ENCODE measurements at regions not wholly inside any gene's neighbourhood (a gene's known extent, or its start where the extent isn't known, plus 50 kb on each side); places are given as distances from the start of the nearest gene placed in this dataset.

DNA sequence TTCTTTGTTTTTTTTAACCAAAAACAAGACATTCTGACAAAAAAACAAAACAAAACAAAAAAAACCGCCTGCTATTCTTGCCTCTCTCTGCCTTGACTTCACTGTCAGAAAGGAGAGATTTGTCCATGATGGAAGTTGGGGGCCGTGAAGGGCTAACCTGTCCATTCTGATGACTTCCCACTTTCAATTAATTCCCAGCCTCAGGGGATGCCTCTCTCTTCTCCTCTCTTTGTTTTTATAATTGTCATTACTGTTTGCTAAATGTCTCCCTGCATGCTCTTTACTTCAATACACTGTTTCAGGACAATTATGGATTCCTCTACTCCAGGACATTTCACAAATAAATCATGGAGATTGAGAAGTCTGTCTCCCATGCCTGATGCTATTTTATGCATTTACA, 130.5 kb upstream of the CNR1 start:
- DNase-seq (ENCODE audit: low read depth in 1 of 2, low spot score in 1 of 2), result no peak
- TF ChIP-seq, protein P1, sequence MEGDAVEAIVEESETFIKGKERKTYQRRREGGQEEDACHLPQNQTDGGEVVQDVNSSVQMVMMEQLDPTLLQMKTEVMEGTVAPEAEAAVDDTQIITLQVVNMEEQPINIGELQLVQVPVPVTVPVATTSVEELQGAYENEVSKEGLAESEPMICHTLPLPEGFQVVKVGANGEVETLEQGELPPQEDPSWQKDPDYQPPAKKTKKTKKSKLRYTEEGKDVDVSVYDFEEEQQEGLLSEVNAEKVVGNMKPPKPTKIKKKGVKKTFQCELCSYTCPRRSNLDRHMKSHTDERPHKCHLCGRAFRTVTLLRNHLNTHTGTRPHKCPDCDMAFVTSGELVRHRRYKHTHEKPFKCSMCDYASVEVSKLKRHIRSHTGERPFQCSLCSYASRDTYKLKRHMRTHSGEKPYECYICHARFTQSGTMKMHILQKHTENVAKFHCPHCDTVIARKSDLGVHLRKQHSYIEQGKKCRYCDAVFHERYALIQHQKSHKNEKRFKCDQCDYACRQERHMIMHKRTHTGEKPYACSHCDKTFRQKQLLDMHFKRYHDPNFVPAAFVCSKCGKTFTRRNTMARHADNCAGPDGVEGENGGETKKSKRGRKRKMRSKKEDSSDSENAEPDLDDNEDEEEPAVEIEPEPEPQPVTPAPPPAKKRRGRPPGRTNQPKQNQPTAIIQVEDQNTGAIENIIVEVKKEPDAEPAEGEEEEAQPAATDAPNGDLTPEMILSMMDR (IDR thresholded peaks at IDR 0.05; ENCODE audit: insufficient read depth, low read length), result no peak
- TF ChIP-seq GABPA (IDR thresholded peaks at IDR 0.05; ENCODE audit: low read depth) (no peak), POLR2AphosphoS5 (IDR thresholded peaks at IDR 0.05; ENCODE audit: low read depth) (no peak), SPI1 (IDR thresholded peaks at IDR 0.05; ENCODE audit: borderline replicate concordance, low read depth) (no peak)
- TF ChIP-seq, protein P2, sequence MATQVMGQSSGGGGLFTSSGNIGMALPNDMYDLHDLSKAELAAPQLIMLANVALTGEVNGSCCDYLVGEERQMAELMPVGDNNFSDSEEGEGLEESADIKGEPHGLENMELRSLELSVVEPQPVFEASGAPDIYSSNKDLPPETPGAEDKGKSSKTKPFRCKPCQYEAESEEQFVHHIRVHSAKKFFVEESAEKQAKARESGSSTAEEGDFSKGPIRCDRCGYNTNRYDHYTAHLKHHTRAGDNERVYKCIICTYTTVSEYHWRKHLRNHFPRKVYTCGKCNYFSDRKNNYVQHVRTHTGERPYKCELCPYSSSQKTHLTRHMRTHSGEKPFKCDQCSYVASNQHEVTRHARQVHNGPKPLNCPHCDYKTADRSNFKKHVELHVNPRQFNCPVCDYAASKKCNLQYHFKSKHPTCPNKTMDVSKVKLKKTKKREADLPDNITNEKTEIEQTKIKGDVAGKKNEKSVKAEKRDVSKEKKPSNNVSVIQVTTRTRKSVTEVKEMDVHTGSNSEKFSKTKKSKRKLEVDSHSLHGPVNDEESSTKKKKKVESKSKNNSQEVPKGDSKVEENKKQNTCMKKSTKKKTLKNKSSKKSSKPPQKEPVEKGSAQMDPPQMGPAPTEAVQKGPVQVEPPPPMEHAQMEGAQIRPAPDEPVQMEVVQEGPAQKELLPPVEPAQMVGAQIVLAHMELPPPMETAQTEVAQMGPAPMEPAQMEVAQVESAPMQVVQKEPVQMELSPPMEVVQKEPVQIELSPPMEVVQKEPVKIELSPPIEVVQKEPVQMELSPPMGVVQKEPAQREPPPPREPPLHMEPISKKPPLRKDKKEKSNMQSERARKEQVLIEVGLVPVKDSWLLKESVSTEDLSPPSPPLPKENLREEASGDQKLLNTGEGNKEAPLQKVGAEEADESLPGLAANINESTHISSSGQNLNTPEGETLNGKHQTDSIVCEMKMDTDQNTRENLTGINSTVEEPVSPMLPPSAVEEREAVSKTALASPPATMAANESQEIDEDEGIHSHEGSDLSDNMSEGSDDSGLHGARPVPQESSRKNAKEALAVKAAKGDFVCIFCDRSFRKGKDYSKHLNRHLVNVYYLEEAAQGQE (IDR thresholded peaks at IDR 0.05; ENCODE audit: insufficient replicate concordance, low read depth), result no peak
- no peak overlapping the region for H3K27ac ChIP-seq (replicated peaks)
- H3K4me3 ChIP-seq (replicated peaks; ENCODE audit: insufficient read depth, low read length), result no peak overlapping the region
- no peaks in the 10 kb centered on the region for H3K27me3 ChIP-seq (ENCODE audit: insufficient read depth, poor library complexity, severe bottlenecking)

DNA sequence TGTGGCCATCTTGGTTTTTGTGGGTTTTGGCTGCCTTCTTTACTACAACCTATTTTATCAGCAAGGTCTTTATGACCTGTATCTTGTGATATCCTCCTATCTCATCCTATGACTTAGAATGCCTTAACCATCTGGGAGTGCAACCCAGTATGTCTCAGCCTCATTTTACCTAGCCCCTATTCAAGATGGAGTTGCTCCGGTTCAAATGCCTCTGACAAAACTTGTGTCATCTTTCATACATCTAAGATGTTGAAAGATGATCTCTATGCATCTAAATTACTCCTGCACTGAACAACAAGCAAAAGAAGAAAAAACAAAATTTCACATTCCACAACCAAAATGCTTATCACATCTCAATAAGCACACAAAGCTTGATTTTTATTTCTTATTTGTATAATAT, 129.5 kb upstream of the CNR1 start:
- no peaks in the 10 kb centered on the region for H3K27me3 ChIP-seq (ENCODE audit: insufficient read depth, poor library complexity, severe bottlenecking)
- H3K27ac ChIP-seq (replicated peaks), result no peak overlapping the region
- no peak for DNase-seq (ENCODE audit: low read depth in 1 of 2, low spot score in 1 of 2)
- no peak overlapping the region for H3K4me3 ChIP-seq (replicated peaks; ENCODE audit: insufficient read depth, low read length)
- TF ChIP-seq, protein P1 (IDR thresholded peaks at IDR 0.05; ENCODE audit: insufficient read depth, low read length), result no peak
- TF ChIP-seq SPI1 (IDR thresholded peaks at IDR 0.05; ENCODE audit: borderline replicate concordance, low read depth) (no peak), POLR2AphosphoS5 (IDR thresholded peaks at IDR 0.05; ENCODE audit: low read depth) (no peak), GABPA (IDR thresholded peaks at IDR 0.05; ENCODE audit: low read depth) (no peak)
- TF ChIP-seq, protein P2 (IDR thresholded peaks at IDR 0.05; ENCODE audit: insufficient replicate concordance, low read depth), result no peak

- no peak overlapping the region for H3K4me3 ChIP-seq (replicated peaks; ENCODE audit: insufficient read depth, low read length)
- H3K27me3 ChIP-seq (ENCODE audit: insufficient read depth, poor library complexity, severe bottlenecking), result no peaks in the 10 kb centered on the region
- no peak overlapping the region for H3K27ac ChIP-seq (replicated peaks)
- no peak for TF ChIP-seq GABPA (IDR thresholded peaks at IDR 0.05; ENCODE audit: low read depth)
- no peak for TF ChIP-seq SPI1 (IDR thresholded peaks at IDR 0.05; ENCODE audit: borderline replicate concordance, low read depth)
- no peak for TF ChIP-seq POLR2AphosphoS5 (IDR thresholded peaks at IDR 0.05; ENCODE audit: low read depth)
- TF ChIP-seq, protein P2 (IDR thresholded peaks at IDR 0.05; ENCODE audit: insufficient replicate concordance, low read depth), result no peak
- TF ChIP-seq, protein P1 (IDR thresholded peaks at IDR 0.05; ENCODE audit: insufficient read depth, low read length), result no peak
- DNase-seq (ENCODE audit: low read depth in 1 of 2, low spot score in 1 of 2), result no peak
These were observed 128.6 kb upstream of the CNR1 start for GRCh38 chr6:88294702-88295101.
